Stimulated activated CD4-positive, alpha-beta T cell treated with anti-CD3 and anti-CD28 coated beads, Interleukin-12 subunit alpha, Interleukin-12 subunit beta, amount 100 ng/mL, for 48 hours (primary cell): ENCODE measurements at regions not wholly inside any gene's neighbourhood (a gene's known extent, or its start where the extent isn't known, plus 50 kb on each side); places are given as distances from the start of the nearest gene placed in this dataset.

Experiments used
- DNase-seq, 3 donors: peaks; one replicate each; pipeline ENCODE4 v3.0.0-alpha.2; 2020; ENCODE audit warnings: low read depth in 2 of 3, low spot score in 1 of 3

DNA sequence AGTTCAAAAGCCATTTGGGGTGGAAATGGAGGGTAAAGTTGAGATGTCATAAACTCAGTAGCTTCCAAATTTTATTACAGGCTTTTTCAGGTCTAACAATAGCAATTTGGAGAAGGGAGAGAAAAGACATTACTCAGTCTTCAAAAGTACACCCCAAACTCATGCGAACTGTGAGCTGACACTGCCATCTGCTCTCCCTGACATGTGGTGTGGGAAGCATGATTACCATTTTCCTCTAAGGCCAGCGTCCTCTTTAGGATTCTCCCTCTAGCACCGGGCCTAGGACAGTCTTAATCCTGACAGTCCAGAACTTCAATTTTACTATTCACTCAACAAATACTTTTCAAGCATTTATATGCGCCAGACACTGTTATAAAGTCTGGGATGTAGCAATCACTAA lies 536.0 kb upstream of the JARID2 start:
- no peak for DNase-seq

DNA sequence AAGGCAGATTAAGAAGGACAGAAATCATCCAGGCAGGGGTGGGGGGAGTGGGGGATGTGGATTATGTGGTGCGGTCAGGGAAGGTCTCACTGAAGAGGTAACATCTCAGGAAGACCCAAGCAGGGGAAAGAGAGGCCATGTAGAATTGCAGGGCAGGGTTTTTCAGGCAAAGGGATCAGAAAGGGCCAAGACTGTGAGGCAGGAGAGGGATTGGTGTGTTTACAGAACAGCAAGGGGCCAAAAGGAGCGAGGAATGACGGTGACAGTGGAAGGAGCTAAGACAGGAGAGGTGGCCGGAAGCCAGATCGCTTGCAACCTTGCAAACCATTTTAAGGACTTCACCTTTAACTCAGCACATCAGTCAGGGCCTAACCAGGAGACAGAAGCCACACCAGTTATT lies 535.4 kb upstream of the JARID2 start:
- no peak for DNase-seq

DNA sequence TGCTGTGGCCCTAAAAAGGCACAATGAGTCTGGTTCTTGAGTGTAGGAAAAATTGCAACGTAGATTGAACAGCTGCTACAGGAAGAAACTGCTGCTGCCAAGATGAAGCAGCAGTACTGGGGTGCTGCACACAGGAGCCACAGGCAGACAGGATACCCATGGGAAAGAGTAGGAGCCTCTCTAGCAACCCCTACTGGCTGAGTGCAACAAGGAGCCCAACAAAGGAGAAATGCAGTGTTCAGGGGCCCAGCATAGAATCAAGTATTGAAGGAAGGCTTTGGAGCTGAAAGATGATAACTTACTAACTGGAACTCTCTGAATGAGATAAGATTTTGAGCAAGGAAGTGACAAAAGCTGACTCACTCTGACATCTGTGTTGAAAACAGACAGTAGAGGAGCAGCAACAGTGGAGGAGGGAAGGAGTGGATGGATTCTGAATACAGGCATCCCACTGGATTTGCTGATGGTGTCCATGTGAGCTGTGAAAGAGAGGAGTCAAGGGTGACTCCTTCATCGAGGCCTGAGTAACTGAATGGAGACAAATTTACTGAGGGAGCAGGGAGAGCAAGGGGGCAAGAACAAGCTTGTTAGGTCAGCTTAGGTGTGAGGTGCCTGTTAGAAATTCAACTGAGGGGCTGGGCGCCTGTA lies 534.7 kb upstream of the JARID2 start:
- DNase-seq, result peak; percentile 47 to 83 (median 71)

DNA sequence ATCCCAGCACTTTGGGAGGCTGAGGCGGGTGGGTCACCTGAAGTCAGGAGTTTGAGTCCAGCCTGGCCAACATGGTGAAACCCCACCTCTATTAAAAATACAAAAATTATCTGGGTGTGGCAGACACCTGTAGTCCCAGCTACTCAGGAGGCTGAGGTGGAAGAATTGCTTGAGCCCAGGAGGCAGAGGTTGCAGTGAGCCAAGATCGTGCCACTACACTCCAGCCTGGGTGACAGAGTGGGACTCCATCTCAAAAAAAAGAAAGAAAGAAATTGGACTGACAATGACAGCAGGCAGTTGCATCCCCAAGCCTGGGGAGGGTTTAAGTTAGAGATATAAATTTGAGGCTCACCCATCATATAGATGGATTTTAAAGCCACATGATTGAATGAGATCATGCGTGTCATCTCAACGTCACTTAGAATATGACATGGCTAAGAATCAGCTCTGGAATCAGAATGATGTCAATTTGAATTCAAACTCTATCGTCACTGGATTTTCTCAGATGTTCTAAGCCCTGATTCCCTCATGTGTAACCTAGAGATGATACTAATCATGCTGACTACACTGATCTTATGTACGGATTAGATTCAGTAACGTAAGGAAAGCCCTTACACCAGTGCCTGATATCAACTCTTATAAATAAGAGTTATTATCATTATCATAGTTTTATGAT lies 534.0 kb upstream of the JARID2 start:
- DNase-seq, result no peak

DNA sequence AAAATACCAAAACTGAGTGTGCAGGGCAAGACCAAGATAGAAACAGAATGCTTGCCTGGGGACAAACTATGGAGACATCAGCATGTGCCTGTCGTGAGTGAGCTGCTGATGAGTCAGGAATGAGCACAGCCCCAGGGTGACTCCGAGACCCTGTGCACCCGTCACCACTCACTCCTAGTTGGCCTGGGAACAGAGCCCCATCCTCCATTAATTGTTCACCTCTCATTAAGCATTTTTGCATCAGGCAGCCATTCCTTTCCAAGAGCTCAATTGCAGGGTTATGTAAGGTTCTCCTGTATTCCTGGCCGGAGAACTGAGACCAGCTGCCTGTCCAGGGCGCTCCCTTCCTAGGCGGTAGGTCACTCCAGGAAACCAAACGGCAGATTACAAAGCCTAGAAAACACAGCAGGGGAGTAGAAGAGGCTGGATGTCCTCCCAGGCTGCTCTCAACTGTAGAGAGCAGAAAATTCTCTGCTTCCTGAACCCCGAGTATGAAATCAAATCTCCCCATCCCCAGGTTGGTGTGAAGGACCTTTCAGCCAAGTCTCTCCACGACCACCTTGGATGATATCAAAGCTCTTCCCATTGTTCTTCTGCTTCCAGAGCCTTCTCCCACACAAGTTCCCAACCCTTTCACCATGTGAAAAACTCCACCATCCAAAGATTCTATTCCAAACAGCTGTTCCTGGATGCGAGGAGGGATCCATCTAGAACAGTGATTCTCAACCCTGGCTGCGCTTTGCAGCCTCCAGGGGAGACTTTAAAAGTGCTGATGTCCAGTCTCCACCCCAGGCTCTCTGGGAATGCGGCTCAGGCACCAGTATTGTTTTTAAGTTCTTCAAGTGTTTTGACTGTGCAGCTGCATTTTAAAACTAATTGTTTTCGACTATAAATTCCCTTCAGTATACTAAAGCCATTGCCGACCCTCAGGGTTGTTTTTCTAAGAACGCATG lies 532.6 kb upstream of the JARID2 start:
- DNase-seq, result no peak

DNA sequence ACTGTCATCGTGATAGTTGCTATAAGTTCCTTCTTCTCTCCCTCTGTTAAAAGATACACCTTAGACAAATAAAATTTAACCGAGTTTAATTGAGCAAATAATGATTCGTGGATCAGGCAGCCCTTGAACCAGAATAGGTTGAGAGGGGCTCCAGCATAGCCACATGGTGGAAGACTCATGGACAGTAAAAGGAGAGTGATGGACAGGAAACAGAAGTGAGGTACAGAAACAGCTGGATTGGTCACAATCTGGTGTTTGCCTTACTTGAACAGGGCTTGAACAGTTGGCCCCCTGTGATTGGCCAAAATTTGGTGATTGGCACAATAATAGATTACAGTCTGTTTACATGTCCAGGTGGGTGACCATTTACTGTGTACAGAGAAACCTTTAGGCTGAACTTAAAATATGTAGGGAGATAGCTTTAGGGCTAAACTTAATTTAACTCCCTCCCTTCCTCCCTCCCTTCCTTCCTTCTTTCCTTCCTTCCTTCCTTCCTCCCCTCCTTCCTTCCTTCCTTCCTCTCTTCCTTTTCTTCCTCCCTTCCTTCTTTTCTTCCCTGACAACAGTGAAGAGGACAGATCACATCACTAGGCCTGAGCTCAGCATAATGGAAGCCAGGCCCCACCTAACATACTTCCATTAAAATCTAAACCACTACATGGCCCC lies 531.8 kb upstream of the JARID2 start:
- no peak for DNase-seq

DNA sequence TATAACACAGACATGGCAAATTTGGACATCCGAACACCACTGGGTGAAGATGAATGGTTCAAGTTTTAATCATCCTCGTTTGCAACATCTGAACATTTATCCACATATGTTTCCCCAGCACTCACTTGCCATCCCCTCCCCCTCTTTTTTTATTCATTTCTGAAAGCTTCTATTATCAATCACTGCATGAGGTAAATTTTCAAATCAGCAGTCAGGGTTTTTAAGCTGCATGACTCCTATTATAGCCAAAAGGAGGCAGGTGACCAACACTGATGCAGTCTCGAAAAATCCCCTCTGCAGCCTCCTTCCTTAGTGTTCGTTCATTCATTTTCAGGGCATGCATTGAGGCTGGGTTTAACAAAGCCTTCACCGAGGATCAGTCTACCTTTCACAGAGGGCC lies 530.8 kb upstream of the JARID2 start:
- DNase-seq, result no peak

DNA sequence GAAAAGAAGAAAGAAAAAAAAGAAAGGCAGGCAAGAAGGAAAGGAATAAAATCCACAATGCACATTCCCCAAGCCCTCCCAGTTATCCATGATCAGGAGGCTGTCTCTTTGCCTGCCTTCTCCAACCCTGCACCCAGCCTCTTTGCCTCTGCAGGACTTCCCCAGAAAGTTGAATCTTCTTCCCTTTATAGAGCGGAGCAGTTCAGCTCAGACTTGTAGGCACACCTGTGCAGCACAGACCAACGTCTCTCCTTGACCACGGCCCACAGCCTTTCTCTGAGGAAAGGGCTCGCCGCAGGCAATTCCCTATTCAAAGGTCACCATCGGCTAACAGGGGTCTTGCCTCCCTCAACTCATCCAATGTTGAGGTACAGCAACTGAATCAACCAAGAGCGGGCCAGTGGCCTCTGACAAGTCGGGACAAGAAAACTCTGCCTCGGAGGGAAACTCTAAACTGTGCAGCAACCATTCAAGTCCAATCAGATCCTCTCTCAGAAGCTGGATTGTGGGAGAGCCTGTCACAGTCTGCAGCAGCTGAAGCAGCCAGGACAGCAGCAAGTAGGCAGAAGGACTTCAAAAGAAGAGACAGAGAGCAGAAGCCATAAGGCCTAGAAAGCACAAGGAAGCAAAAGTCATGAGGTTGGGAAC lies 529.2 kb upstream of the JARID2 start:
- no peak for DNase-seq

DNA sequence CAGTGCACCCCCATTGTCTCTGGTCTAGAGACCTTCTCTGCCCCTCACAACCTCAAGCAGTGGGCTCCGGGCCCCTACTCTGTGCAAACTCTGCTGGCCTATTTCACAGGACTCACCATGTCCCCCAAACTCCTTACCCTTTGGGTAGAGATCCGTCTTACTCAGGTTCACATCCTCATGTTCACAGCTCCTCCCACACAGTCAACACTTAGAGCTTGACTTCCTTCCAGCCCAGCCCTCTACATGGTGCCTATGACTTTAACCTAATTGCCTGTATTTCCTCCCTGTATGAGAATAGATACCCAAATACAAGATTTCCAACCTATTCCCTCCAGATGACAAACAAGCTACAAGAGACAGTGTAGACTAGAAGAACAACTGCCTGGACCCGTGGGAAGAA lies 528.6 kb upstream of the JARID2 start:
- DNase-seq, result no peak

DNA sequence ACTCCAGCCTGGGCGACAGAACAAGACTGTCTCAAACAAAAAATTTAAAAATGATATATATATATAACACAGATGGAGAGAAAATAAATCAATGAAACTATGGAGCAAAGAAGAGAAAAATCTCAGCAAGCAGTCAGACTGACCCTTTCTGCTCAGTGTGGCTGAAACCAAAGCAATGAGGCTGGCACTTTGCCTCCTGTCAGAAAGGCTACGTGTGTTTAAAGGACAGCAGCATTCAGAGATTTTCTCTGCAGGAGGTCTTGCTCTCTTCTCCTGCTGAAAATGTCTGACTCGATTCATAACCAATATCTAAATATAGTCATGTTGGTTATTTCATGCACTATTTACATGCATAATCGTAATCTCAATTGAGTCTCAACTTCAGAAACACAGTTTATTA lies 527.0 kb upstream of the JARID2 start:
- no peak for DNase-seq

DNA sequence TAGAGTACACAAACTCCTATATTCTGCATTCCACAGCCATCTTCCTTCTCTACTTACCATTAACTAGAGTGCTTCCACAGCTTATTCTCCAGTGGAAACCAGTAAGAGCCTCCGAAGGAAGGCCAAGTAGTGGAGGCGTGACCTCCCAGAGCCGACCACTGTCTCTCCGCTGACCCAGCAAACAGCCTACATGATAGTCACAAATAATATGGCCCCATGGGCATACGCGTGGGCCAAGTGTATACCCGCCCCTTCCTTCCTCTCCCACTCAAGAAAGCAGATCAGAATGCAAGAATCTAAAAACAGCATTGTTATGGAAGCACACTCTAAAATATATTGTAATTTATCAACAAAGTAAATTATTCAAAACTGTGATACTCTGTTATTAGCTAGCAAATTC lies 526.6 kb upstream of the JARID2 start:
- no peak for DNase-seq

DNA sequence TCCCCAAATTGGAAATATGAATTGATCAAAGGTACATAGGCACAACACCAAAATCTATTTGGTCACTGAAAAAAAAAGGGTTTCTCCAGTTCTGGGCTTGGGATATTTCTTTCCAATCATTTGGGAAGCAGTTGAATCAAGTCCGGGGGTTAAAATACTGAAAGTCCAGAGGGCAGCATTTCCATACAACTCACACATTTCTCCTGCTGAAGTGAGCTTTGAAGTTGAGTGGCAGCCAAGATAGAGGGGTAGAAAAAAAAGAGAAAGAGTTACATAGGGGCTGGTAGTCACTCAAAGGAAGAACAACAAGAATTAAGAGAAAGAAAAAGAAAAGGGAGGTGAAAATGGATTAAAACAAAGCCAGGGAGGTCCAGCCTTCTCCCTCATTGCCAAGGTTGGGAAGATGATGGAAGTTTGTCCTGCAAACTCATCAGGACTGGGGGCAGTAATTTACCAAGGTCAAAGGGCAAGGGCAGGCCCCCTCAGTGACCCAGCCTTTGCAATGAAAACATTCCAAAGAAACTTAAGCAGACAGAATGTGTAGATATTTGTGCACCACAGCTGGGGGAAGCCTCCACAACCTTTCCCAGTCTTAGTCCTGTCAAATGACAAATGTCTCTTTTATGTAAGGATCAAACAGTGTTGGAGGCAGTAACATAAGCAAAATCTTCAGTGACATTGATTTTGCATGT lies 525.3 kb upstream of the JARID2 start:
- DNase-seq, result no peak

DNA sequence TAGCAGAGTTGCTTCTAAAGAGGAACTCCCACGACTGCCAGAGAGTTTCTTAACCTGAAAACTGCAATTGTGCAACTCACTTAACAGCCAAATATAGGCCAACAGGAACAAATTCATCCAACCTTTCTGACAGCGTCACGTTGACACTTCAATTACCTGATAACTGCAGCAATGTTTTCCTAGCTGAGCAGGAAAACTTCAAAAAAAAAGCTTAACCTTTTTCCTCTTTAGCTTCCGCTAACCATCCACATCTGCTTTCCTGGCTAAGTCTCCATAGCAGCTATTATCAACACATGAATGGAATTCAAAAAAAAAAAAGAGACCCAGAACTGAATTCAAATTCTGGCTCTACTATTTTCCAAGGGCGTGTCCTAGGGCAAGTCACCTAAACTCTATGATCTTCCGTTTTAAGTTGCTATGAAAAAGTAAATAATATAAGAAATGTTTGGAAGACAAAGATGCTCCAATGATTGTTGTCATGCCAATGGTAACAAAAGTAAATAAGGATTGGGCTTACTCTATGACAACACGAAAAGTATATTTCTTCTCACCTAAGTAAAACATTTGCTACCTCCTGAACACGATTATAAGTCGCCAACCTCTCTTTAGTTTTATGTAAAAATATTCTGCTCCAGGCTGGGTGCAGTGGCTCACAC lies 524.6 kb upstream of the JARID2 start:
- no peak for DNase-seq

DNA sequence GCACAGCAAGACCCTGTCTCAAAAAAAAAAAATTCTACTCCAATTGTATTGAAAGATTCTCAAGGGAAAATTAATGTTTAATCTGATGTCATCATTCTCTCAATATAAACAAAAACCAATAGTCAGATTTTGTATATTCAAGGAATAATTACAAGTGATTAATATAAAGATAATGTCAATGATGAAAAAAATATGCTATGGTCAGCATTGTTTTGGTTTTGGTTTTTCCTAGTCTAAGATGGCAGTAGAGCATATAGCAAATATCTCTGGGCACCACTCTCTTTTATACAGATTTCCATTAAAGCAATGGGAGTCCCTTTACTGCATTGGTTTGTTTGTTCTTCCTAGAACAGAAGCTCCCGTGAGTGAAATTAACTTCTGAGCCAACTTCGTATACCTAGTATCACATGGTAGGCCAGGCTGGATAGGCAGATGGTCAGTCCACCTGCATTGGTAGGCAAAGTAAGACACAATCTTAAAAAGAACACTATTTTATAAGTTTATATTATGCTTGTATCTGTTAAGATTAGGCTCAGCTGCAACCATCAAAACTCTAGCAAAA lies 523.8 kb upstream of the JARID2 start:
- no peak for DNase-seq

DNA sequence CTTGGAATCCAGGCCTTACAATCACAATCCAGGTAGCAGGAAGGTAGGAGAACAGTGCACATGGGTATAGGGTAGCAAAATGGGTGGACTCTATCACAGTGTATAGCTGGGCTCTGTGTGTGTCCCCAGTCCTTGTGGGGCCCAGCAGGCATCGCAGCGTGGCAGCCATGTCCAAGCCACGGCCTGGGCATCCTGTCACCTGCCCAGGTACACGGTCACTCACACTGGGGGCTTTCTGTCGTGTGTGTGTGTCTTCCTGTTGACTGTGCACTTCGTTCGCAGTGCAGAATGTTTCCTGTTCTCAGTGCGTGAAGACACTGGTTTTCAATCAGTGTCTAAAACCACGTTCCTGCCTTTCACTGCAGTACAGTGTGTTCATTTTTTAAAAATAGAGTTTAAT lies 523.2 kb upstream of the JARID2 start:
- DNase-seq, result no peak

DNA sequence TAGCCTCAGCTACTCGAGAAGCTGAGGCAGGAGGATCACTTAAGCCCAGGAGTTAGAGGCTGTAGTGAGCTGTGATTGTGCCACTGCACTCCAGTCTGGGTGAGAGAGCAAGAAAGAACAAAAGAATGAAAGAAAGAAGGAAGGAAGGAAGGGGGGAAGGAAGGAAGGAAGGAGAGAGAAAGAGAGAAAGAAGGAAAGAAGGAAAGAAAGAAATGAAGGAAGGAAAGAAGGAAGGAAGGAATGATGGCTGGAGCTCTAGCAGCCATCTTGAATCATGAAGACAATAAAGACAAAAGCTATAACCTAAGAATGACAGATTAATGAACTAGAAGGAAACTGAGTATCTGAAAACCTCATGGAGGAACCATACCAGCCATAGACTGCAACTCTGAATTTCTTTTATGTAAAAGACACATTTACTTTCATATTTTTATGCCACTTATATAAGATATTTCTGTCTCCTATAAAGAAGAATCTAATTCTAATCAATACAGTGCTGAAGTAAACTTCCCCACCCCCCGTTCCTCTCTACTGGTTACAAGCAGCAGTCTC lies 522.3 kb upstream of the JARID2 start:
- no peak for DNase-seq

DNA sequence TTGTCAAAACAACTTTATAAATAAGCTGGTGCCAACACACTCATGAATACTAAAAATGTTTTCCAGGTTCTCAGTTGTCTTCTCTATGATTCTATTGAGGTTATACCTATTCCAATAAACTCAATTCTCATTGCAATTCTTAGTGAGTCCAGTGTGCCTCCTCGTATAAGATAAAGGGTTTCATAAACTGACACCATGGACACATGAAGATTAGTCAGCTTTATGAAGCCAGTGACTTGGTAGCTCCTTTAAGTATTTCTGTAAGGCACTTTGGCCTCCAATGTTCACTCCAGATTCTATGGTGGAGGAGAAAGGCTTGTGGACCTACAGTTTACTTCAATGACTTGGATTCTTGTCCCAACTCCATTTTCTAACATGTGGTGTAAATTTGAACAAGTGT lies 521.3 kb upstream of the JARID2 start:
- DNase-seq, result no peak

DNA sequence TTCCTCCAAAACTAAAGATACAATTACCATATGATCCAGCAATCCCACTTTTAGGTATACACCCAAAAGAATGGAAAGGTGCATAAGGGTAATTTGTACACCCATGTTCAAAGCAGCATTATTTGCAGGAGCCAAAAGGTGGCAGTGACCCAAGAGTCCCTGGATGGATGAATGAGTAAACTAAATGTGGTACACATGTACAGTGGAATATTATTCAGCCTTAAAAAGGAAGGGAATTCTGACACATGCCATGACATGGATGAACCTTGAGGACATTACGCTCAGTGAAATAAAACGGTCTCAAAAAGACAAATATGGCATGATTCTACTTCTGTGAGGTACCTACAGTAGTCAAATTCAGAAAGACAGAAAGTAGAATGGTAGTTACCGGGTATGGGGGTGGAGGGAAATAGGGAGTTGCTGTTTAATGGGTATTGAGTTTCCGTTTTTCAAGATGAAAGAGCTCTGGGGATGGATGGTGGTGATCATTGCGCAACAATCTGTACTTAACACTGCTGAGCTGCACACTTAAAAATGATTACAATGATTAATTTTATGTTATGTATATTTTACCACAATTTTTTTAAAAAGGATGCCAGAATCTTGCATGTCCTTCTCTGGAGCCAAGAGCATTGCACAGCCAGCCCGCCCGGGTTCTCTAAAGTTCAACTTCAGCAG lies 518.9 kb upstream of the JARID2 start:
- no peak for DNase-seq
